WTC11 (cell line): ENCODE measurements at regions not wholly inside any gene's neighbourhood (a gene's known extent, or its start where the extent isn't known, plus 50 kb on each side); places are given as distances from the start of the nearest gene placed in this dataset.

Source experiments
- ATAC-seq: fragments of 200-7000 bp; cut with Tn5 transposase; 2 replicates; pipeline ENCODE4 v1.10.0; 2021; ENCODE audit warnings: mild to moderate bottlenecking, moderate library complexity
- CTCF ChIA-PET: fragments of 300-600 bp; sonication (Branson Sonifier 250); formaldehyde crosslinking; loops from one replicate; lab custom pipeline; 2021; ENCODE audit warnings: antibody characterized with exemption; lab: Charles Lee
- POLR2A ChIA-PET: fragments of 350-600 bp; sonication (Branson Sonifier 250); formaldehyde crosslinking; loops from one replicate; lab custom pipeline; 2021; ENCODE audit warnings: antibody characterized with exemption; lab: Charles Lee
- DNase-seq: peaks from one replicate; pipeline ENCODE4 v3.0.0; 2021; ENCODE audit warnings: low spot score
- H3K27ac Mint-ChIP-seq: 2 replicates; pipeline ENCODE4 v1.8.0; 2021; ENCODE audit warnings: mixed read lengths
- H3K27me3 Mint-ChIP-seq: 2 replicates; pipeline ENCODE4 v1.8.0; 2021; ENCODE audit warnings: low read depth, mild to moderate bottlenecking, moderate library complexity, mixed read lengths
- H3K36me3 Mint-ChIP-seq: 2 replicates; pipeline ENCODE4 v1.8.0; 2021; ENCODE audit warnings: mixed read lengths
- H3K4me1 Mint-ChIP-seq: 2 replicates; pipeline ENCODE4 v1.8.0; 2022; ENCODE audit warnings: mixed read lengths
- H3K4me3 Mint-ChIP-seq: 2 replicates; pipeline ENCODE4 v1.8.0; 2021; ENCODE audit warnings: mild to moderate bottlenecking, moderate library complexity, mixed read lengths
- H3K9me3 Mint-ChIP-seq: 2 replicates; pipeline ENCODE4 v1.8.0; 2021; ENCODE audit warnings: mixed read lengths
- EMX1 ChIP-seq: fragments of 250-450 bp; sonication (Bioruptor Pico); IDR thresholded peaks from 2 replicates; pipeline ENCODE4 v1.8.0; 2021; ENCODE audit warnings: mild to moderate bottlenecking
- ESRRA ChIP-seq: sonication (generic); formaldehyde crosslinking; IDR thresholded peaks from 2 replicates; pipeline ENCODE4 v1.8.1; 2022; ENCODE audit warnings: mild to moderate bottlenecking, missing genetic modification reagents, borderline replicate concordance
- ETV6 ChIP-seq: sonication (generic); formaldehyde crosslinking; IDR thresholded peaks from 2 replicates; pipeline ENCODE4 v1.8.1; 2022; ENCODE audit warnings: mild to moderate bottlenecking, missing genetic modification reagents
- FOXK1 ChIP-seq: sonication (generic); formaldehyde crosslinking; IDR thresholded peaks from 2 replicates; pipeline ENCODE4 v1.8.0; 2022; ENCODE audit warnings: mild to moderate bottlenecking, moderate library complexity, missing genetic modification reagents
- GABPB1 ChIP-seq: sonication (generic); formaldehyde crosslinking; IDR thresholded peaks from 2 replicates; pipeline ENCODE4 v1.8.1; 2023; ENCODE audit warnings: mild to moderate bottlenecking, missing genetic modification reagents
- GTF2I ChIP-seq: fragments of 250-450 bp; sonication (Bioruptor Pico); conservative IDR thresholded peaks from 2 replicates; pipeline ENCODE4 v1.4.0; 2021; ENCODE audit warnings: mild to moderate bottlenecking
- JAZF1 ChIP-seq: fragments of 250-450 bp; sonication (Bioruptor Pico); IDR thresholded peaks from 2 replicates; pipeline ENCODE4 v1.9.0; 2021; ENCODE audit warnings: moderate library complexity, mild to moderate bottlenecking, inconsistent platforms
- OVOL2 ChIP-seq: fragments of 250-450 bp; sonication (Bioruptor Pico); IDR thresholded peaks from 2 replicates; pipeline ENCODE4 v1.9.0; 2021; ENCODE audit warnings: mild to moderate bottlenecking, borderline replicate concordance
- SP1 ChIP-seq: sonication (generic); formaldehyde crosslinking; conservative IDR thresholded peaks from 2 replicates; pipeline ENCODE4 v1.8.1; 2022; ENCODE audit warnings: missing genetic modification reagents
- TEAD4 ChIP-seq: sonication (generic); formaldehyde crosslinking; IDR thresholded peaks from 2 replicates; pipeline ENCODE4 v1.8.0; 2022; ENCODE audit warnings: mild to moderate bottlenecking, missing genetic modification reagents
- ZNF396 ChIP-seq: fragments of 250-450 bp; sonication (Bioruptor Pico); IDR thresholded peaks from 2 replicates; pipeline ENCODE4 v1.8.0; 2021; ENCODE audit warnings: mild to moderate bottlenecking, moderate library complexity, borderline replicate concordance
- TF ChIP-seq, protein P1 (sequence below): sonication (generic); formaldehyde crosslinking; IDR thresholded peaks from 2 replicates; pipeline ENCODE4 v1.8.0; 2022; ENCODE audit warnings: mild to moderate bottlenecking, missing genetic modification reagents
- TF ChIP-seq, protein P2 (sequence below): sonication (generic); formaldehyde crosslinking; IDR thresholded peaks from 2 replicates; pipeline ENCODE4 v1.8.0; 2023; ENCODE audit warnings: missing genetic modification reagents
- TF ChIP-seq, protein P3 (sequence below): sonication (generic); formaldehyde crosslinking; IDR thresholded peaks from 2 replicates; pipeline ENCODE4 v1.8.1; 2023; ENCODE audit warnings: mild to moderate bottlenecking, missing genetic modification reagents
- TF ChIP-seq, protein P4 (sequence below): sonication (generic); formaldehyde crosslinking; conservative IDR thresholded peaks from 2 replicates; pipeline ENCODE4 v1.8.1; 2022; ENCODE audit warnings: mild to moderate bottlenecking, missing genetic modification reagents
- TF ChIP-seq, protein P5 (sequence below): sonication (generic); formaldehyde crosslinking; IDR thresholded peaks from 2 replicates; pipeline ENCODE4 v1.8.0; 2023; ENCODE audit warnings: mild to moderate bottlenecking, missing genetic modification reagents
- TF ChIP-seq, protein P6 (sequence below): sonication (generic); formaldehyde crosslinking; IDR thresholded peaks from 2 replicates; pipeline ENCODE4 v1.8.1; 2022; ENCODE audit warnings: low read depth, mild to moderate bottlenecking, moderate library complexity, missing genetic modification reagents, borderline replicate concordance

DNA sequence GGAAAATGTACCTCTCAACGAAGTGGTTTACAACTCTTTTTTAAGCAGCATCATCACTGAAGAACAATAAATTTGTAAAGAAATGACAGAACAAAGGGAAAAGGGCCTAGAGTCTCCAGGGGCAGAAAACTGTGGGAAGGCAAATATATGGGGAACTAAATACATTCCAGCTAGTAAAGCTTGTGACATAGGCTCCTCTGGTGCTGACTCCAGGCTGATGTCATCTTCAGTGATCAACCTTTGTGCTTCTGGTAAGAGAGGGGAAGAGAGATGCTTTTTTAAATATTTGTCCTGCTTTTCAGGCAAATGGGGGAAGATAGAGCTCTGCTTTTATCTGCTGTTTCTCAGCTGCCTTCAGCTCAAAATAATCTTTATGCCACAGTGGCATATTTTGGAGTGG lies 323.2 kb downstream of the LRRIQ3 start:
- ATAC-seq, result no peak
- no peak overlapping the region for H3K27ac Mint-ChIP-seq
- ChIA-PET POLR2A (no interaction called here), CTCF (no interaction called here)
- no peak for TF ChIP-seq ZNF396 (CRISPR knock-in tag)
- H3K36me3 Mint-ChIP-seq, result no peaks in the 10 kb centered on the region
- 0 out of 2 replicates have a peak, but pooled peaks cover 2% of the 10 kb centered on the region for H3K4me1 Mint-ChIP-seq
- DNase-seq, result no peak
- no peaks in the 10 kb centered on the region for H3K9me3 Mint-ChIP-seq
- no peak overlapping the region for H3K4me3 Mint-ChIP-seq
- no peaks in the 10 kb centered on the region for H3K27me3 Mint-ChIP-seq

DNA sequence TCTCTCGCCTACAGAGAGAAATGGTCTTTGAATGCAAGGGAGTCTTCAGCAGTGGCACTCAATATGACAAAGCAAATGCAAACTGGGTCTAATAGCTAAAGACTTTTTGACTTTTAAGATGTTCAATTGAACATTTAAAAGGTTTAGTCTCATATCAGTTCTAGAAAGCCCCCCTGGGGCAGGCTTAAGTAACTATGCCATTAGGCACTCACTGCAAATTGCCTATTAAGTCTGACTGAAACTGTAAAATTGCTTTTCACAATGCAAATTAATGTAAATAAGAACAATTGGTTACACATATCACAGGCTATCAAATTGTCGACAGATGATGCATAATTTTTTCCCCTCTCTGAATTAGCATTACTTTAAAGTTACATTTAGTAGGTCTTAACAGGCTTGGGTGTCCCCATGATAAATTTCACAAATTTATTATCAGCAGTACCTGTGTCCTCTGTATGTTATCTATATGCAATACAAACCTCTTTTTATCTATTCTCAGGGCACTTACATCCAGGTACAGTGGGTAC lies 329.1 kb downstream of the LRRIQ3 start:
- no peak for DNase-seq
- 0 out of 2 replicates have a peak, but pooled peaks cover 3% of the 10 kb centered on the region for H3K9me3 Mint-ChIP-seq
- CTCF ChIA-PET, result no interaction called here
- H3K4me1 Mint-ChIP-seq, result peaks cover 4% of the 10 kb centered on the region; the same call in 1 of the 2 replicates
- POLR2A ChIA-PET, result no interaction called here
- no peak overlapping the region for H3K4me3 Mint-ChIP-seq
- ATAC-seq, result no peak
- TF ChIP-seq GTF2I (CRISPR knock-in tag) (no peak), FOXK1 (CRISPR knock-in tag) (no peak), JAZF1 (CRISPR knock-in tag) (no peak), TEAD4 (CRISPR knock-in tag) (no peak), OVOL2 (CRISPR knock-in tag) (no peak), GABPB1 (CRISPR knock-in tag) (no peak), EMX1 (CRISPR knock-in tag) (no peak)
- TF ChIP-seq, protein P1, sequence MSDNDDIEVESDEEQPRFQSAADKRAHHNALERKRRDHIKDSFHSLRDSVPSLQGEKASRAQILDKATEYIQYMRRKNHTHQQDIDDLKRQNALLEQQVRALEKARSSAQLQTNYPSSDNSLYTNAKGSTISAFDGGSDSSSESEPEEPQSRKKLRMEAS (CRISPR knock-in tag), result no peak
- TF ChIP-seq, protein P2, sequence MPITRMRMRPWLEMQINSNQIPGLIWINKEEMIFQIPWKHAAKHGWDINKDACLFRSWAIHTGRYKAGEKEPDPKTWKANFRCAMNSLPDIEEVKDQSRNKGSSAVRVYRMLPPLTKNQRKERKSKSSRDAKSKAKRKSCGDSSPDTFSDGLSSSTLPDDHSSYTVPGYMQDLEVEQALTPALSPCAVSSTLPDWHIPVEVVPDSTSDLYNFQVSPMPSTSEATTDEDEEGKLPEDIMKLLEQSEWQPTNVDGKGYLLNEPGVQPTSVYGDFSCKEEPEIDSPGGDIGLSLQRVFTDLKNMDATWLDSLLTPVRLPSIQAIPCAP (CRISPR knock-in tag), result no peak
- TF ChIP-seq, protein P3, sequence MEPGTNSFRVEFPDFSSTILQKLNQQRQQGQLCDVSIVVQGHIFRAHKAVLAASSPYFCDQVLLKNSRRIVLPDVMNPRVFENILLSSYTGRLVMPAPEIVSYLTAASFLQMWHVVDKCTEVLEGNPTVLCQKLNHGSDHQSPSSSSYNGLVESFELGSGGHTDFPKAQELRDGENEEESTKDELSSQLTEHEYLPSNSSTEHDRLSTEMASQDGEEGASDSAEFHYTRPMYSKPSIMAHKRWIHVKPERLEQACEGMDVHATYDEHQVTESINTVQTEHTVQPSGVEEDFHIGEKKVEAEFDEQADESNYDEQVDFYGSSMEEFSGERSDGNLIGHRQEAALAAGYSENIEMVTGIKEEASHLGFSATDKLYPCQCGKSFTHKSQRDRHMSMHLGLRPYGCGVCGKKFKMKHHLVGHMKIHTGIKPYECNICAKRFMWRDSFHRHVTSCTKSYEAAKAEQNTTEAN (CRISPR knock-in tag), result no peak
- TF ChIP-seq, protein P4, sequence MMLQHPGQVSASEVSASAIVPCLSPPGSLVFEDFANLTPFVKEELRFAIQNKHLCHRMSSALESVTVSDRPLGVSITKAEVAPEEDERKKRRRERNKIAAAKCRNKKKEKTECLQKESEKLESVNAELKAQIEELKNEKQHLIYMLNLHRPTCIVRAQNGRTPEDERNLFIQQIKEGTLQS, result no peak
- TF ChIP-seq, protein P5, sequence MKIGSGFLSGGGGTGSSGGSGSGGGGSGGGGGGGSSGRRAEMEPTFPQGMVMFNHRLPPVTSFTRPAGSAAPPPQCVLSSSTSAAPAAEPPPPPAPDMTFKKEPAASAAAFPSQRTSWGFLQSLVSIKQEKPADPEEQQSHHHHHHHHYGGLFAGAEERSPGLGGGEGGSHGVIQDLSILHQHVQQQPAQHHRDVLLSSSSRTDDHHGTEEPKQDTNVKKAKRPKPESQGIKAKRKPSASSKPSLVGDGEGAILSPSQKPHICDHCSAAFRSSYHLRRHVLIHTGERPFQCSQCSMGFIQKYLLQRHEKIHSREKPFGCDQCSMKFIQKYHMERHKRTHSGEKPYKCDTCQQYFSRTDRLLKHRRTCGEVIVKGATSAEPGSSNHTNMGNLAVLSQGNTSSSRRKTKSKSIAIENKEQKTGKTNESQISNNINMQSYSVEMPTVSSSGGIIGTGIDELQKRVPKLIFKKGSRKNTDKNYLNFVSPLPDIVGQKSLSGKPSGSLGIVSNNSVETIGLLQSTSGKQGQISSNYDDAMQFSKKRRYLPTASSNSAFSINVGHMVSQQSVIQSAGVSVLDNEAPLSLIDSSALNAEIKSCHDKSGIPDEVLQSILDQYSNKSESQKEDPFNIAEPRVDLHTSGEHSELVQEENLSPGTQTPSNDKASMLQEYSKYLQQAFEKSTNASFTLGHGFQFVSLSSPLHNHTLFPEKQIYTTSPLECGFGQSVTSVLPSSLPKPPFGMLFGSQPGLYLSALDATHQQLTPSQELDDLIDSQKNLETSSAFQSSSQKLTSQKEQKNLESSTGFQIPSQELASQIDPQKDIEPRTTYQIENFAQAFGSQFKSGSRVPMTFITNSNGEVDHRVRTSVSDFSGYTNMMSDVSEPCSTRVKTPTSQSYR (CRISPR knock-in tag), result no peak
- TF ChIP-seq, all 79 proteins: peak for 0
- no peak overlapping the region for H3K27ac Mint-ChIP-seq
- H3K36me3 Mint-ChIP-seq, result no peaks in the 10 kb centered on the region
- no peaks in the 10 kb centered on the region; the same call in 1 of the 2 replicates for H3K27me3 Mint-ChIP-seq

DNA sequence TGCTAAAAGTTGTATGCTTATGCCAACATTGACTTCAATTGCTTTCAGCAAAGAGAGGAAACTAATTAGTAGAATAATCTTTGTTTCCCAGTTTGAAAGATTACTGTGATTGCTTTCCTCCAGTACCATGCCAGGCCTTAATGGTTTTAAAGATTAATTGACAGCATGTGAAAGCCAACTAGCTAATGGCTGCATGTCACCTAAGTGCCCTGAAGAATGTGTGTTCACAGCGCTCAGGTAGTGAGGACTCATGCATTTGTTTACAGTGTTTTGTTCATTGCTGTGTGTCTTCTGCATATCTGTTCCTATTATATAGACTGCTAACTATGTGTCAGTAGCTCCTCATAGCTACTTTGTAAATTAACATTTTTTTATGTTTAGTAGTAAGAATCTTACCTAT lies 335.6 kb downstream of the LRRIQ3 start:
- CTCF ChIA-PET, result no interaction called here
- DNase-seq (no peak), ATAC-seq (no peak)
- POLR2A ChIA-PET, result no interaction called here
- 0 out of 2 replicates have a peak, but pooled peaks cover 3% of the 10 kb centered on the region for H3K9me3 Mint-ChIP-seq
- H3K4me3 Mint-ChIP-seq, result no peak overlapping the region
- TF ChIP-seq SP1 (CRISPR knock-in tag), result no peak
- no peak for TF ChIP-seq ETV6
- TF ChIP-seq, protein P6, sequence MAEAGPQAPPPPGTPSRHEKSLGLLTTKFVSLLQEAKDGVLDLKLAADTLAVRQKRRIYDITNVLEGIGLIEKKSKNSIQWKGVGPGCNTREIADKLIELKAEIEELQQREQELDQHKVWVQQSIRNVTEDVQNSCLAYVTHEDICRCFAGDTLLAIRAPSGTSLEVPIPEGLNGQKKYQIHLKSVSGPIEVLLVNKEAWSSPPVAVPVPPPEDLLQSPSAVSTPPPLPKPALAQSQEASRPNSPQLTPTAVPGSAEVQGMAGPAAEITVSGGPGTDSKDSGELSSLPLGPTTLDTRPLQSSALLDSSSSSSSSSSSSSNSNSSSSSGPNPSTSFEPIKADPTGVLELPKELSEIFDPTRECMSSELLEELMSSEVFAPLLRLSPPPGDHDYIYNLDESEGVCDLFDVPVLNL (CRISPR knock-in tag), result no peak
- TF ChIP-seq ESRRA (CRISPR knock-in tag), result no peak
- TF ChIP-seq, all 79 proteins: peak for 0
- Mint-ChIP-seq H3K27me3 (no peaks in the 10 kb centered on the region; the same call in 1 of the 2 replicates), H3K36me3 (no peaks in the 10 kb centered on the region), H3K27ac (no peak overlapping the region), H3K4me1 (no peaks in the 10 kb centered on the region)
